ENCODE measurements at regions not wholly inside any gene's neighbourhood (a gene's known extent, or its start where the extent isn't known, plus 50 kb on each side); places are given as distances from the start of the nearest gene placed in this dataset.

DNA sequence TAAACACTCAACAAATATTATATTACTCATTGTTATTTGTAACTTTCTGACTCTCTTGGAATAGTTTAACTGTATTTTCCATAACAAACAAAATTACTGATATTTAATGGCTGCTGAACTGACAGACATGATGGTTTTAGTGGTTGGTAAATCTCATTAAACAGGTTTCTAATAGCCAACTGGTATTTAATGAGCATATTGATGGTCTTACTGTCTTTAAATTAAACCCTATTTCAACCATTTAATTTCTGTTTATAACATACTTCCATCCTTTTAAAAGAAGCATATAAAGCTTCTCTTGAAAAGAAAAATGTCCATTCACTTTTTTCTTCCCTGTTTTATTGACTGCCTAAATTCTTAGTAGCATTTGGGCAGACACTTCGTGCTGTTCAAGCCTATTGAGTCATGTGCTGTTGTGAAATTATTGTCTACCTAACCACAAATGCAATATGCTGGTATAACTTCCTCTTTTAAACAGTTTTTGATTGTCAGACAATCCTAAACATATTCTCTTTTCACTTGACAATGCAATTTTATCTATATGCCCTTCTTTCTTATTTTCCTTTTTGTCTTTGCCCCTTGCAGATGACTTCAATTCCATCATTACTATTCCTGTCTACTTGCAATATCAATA lies 163.9 kb upstream of the SLC7A11 start:
- TF ChIP-seq, protein P1, sequence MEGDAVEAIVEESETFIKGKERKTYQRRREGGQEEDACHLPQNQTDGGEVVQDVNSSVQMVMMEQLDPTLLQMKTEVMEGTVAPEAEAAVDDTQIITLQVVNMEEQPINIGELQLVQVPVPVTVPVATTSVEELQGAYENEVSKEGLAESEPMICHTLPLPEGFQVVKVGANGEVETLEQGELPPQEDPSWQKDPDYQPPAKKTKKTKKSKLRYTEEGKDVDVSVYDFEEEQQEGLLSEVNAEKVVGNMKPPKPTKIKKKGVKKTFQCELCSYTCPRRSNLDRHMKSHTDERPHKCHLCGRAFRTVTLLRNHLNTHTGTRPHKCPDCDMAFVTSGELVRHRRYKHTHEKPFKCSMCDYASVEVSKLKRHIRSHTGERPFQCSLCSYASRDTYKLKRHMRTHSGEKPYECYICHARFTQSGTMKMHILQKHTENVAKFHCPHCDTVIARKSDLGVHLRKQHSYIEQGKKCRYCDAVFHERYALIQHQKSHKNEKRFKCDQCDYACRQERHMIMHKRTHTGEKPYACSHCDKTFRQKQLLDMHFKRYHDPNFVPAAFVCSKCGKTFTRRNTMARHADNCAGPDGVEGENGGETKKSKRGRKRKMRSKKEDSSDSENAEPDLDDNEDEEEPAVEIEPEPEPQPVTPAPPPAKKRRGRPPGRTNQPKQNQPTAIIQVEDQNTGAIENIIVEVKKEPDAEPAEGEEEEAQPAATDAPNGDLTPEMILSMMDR (IDR thresholded peaks at IDR 0.05) = no peak
- TF ChIP-seq POLR2A (IDR thresholded peaks at IDR 0.05) = no peak
- no peak for TF ChIP-seq EP300 (IDR thresholded peaks at IDR 0.05)
